ENCODE measurements at regions not wholly inside any gene's neighbourhood (a gene's known extent, or its start where the extent isn't known, plus 50 kb on each side); places are given as distances from the start of the nearest gene placed in this dataset.

DNA sequence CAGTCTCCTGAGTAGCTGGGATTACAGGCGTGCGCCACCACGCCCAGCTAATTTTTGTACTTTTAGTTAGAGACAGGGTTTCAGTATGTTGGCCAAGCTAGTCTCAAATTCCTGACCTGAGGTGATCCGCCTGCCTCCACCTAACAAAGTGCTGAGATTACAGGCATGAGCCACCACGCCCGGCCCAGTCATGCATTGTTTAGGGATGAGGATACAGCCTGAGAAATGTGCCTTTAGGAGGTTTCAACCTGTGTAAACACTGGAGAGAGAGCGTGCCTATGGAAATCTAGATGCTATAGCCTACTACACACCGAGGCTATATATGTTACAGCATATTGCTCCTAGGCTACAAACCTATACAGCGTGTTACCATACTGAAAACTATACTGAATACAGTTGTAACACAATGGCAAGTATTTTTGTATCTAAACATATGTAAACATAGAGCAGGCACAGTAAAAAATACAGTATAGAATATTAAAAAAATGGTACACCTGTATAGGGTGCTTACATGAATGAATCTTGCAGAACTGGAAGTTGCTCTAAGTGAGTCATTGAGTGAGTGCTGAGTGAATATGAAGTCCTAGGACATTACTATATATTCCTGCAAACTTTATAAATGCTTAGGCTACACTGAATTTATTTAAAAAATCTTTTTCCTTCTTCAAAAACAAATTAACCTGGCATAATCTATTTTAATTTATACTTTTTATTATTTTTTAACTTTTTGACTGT is 588.2 kb upstream of the ADGRL3 start:
- CTCF ChIA-PET = no interaction called here
- H3K27me3 Mint-ChIP-seq = peaks cover 0 to 3% of the 10 kb centered on the region in 2 donors
- H3K27ac Mint-ChIP-seq = no peak overlapping the region
- H3K36me3 ChIP-seq (ENCODE audit: insufficient read depth, low read length) = no peaks in the 10 kb centered on the region
- DNase-seq = no peak
- H3K27me3 ChIP-seq (ENCODE audit: insufficient read depth, low read length, poor library complexity, severe bottlenecking) = no peaks in the 10 kb centered on the region
- no peak overlapping the region for H3K27ac ChIP-seq (ENCODE audit: low read depth, low read length)
- POLR2A ChIA-PET = no interaction called here
- no peaks in the 10 kb centered on the region for H3K4me1 Mint-ChIP-seq
- no peaks in the 10 kb centered on the region for H3K9me3 ChIP-seq (ENCODE audit: low read length)
- no peak overlapping the region for H3K4me3 Mint-ChIP-seq
- H3K4me1 ChIP-seq (ENCODE audit: insufficient read depth, low read length) = no peaks in the 10 kb centered on the region
- no peak overlapping the region for H3K4me3 ChIP-seq (ENCODE audit: low read length)
- H3K36me3 Mint-ChIP-seq = no peaks in the 10 kb centered on the region
- peaks cover 14 to 37% (median 23%) of the 10 kb centered on the region in 5 donors for H3K9me3 Mint-ChIP-seq

DNA sequence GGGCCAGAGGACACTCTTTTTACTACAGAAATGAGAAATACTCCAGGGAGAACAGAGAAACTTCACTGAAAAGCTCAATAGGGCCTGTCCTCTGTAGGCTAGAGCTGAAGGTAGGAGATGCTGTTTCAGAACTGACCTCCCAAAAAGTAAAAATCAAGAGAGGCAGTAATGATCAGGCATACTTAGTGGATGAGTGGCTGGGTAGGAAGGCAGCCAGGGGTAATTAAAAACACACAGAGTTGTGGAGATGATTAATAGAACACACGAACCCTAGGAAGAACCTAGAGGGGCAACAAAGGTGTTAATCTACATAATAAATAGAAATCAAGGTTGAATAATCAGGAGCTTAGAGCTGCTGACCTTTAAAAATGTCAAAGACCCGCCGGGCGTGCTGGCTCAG is 582.4 kb upstream of the ADGRL3 start:
- Mint-ChIP-seq H3K4me3 (no peak overlapping the region), H3K36me3 (no peaks in the 10 kb centered on the region), H3K4me1 (no peaks in the 10 kb centered on the region), H3K27ac (no peak overlapping the region), H3K9me3 (peaks cover 14 to 49% (median 25%) of the 10 kb centered on the region in 5 donors), H3K27me3 (peaks cover 0 to 2% of the 10 kb centered on the region in 2 donors)
- Histone ChIP-seq H3K9me3 (ENCODE audit: low read length) (no peaks in the 10 kb centered on the region), H3K27me3 (ENCODE audit: insufficient read depth, low read length, poor library complexity, severe bottlenecking) (no peaks in the 10 kb centered on the region), H3K27ac (ENCODE audit: low read depth, low read length) (no peak overlapping the region), H3K36me3 (ENCODE audit: insufficient read depth, low read length) (no peaks in the 10 kb centered on the region), H3K4me3 (ENCODE audit: low read length) (no peak overlapping the region), H3K4me1 (ENCODE audit: insufficient read depth, low read length) (no peaks in the 10 kb centered on the region)
- ChIA-PET POLR2A (no interaction called here), CTCF (no interaction called here)
- no peak for DNase-seq

DNA sequence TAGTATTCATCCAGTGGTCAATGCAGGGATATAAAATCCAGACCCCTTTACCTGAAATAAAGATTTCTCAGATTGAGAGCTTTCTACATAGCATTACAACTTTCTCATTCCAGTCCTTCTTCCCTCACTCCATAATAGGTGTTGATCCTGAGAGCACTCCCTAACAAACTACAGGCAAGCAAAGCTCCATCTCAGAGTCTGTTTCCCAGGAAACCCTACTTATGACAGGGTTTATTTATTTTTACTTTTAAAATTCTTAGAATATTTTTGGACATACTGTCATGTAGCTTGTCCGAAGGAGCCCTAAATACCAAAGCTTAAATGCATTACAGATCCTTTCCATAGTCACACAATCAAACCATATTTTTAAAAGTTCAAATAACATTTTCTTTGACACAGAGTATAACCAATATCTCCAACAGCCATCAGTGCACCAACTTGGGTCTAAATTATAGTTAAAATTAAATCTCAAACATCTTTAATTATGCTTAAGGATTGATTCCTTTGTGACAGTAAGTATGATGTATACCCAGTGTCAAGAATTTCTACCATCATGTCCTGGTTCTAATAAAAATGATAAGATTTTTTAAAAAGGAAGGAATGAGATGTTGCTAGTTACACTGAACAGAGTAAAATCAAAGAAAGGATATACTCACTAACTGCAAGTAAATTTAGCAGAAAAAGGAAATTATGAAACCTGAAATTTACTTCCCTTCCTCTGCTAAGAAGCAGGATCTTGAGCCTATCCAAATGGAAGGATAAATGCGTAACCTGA is 580.4 kb upstream of the ADGRL3 start:
- no peak overlapping the region for H3K4me3 ChIP-seq (ENCODE audit: low read length)
- no peak for DNase-seq
- Mint-ChIP-seq H3K4me3 (no peak overlapping the region), H3K9me3 (peaks cover 9 to 43% (median 21%) of the 10 kb centered on the region in 5 donors), H3K4me1 (no peaks in the 10 kb centered on the region), H3K27ac (no peak overlapping the region), H3K36me3 (no peaks in the 10 kb centered on the region), H3K27me3 (no peaks in the 10 kb centered on the region)
- H3K27ac ChIP-seq (ENCODE audit: low read depth, low read length) = no peak overlapping the region
- H3K27me3 ChIP-seq (ENCODE audit: insufficient read depth, low read length, poor library complexity, severe bottlenecking) = no peaks in the 10 kb centered on the region
- no peaks in the 10 kb centered on the region for H3K36me3 ChIP-seq (ENCODE audit: insufficient read depth, low read length)
- CTCF ChIA-PET = no interaction called here
- H3K4me1 ChIP-seq (ENCODE audit: insufficient read depth, low read length) = no peaks in the 10 kb centered on the region
- no peaks in the 10 kb centered on the region for H3K9me3 ChIP-seq (ENCODE audit: low read length)
- POLR2A ChIA-PET = no interaction called here

DNA sequence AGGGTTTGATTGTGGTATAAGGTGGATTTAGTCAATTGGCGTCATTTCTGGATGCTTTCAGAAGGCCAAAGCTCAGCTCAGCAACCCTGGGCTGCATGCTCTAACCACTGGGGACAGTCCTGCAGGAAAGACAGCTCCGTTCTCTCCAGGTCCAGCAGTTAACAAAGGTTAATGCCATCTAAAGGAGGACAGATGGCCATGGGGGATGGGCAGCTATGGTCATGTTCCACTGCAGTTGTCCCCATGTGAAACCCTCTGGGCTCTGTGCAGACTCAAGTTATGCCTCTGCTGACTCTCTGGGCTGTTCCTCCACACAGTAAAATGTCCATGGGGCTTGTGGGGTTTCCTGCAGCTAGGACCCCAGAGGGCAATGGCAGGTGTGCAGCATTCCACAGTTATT is 562.1 kb upstream of the ADGRL3 start:
- ChIA-PET POLR2A (no interaction called here), CTCF (no interaction called here)
- no peaks in the 10 kb centered on the region for H3K9me3 ChIP-seq (ENCODE audit: low read length)
- H3K4me3 Mint-ChIP-seq = no peak overlapping the region
- no peaks in the 10 kb centered on the region for H3K4me1 ChIP-seq (ENCODE audit: insufficient read depth, low read length)
- no peak overlapping the region for H3K4me3 ChIP-seq (ENCODE audit: low read length)
- H3K36me3 Mint-ChIP-seq = no peaks in the 10 kb centered on the region
- no peaks in the 10 kb centered on the region for H3K27me3 ChIP-seq (ENCODE audit: insufficient read depth, low read length, poor library complexity, severe bottlenecking)
- no peaks in the 10 kb centered on the region for H3K27me3 Mint-ChIP-seq
- peaks cover 19 to 42% (median 21%) of the 10 kb centered on the region in 5 donors for H3K9me3 Mint-ChIP-seq
- H3K27ac Mint-ChIP-seq = no peak overlapping the region
- no peaks in the 10 kb centered on the region for H3K36me3 ChIP-seq (ENCODE audit: insufficient read depth, low read length)
- no peak overlapping the region for H3K27ac ChIP-seq (ENCODE audit: low read depth, low read length)
- no peak for DNase-seq
- no peaks in the 10 kb centered on the region for H3K4me1 Mint-ChIP-seq

DNA sequence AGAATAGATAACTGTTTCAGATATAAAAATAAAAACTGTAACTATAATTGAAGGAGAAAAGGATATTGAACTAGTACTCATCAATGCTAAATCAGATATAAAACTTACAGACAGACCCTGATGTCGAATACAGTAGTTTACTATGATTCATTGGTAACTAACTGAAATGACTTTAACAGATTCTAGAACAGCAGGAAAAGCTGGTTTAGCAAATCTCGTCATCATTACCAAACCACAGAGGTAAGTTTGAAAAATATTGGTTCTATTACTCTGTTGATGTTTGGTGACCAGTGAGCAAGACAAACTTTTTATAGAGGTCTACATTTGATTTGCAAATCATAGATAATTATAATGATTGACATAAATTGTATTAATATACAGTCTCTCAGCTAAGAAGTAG is 551.4 kb upstream of the ADGRL3 start:
- Histone ChIP-seq H3K27me3 (ENCODE audit: insufficient read depth, low read length, poor library complexity, severe bottlenecking) (no peaks in the 10 kb centered on the region), H3K4me3 (ENCODE audit: low read length) (no peak overlapping the region), H3K27ac (ENCODE audit: low read depth, low read length) (no peak overlapping the region), H3K4me1 (ENCODE audit: insufficient read depth, low read length) (no peaks in the 10 kb centered on the region), H3K9me3 (ENCODE audit: low read length) (no peaks in the 10 kb centered on the region), H3K36me3 (ENCODE audit: insufficient read depth, low read length) (no peaks in the 10 kb centered on the region)
- DNase-seq = no peak
- CTCF ChIA-PET = no interaction called here
- POLR2A ChIA-PET = no interaction called here
- Mint-ChIP-seq H3K27me3 (no peaks in the 10 kb centered on the region), H3K9me3 (peaks cover 0 to 26% (median 14%) of the 10 kb centered on the region in 5 donors), H3K27ac (no peak overlapping the region), H3K4me3 (no peak overlapping the region), H3K36me3 (no peaks in the 10 kb centered on the region), H3K4me1 (no peaks in the 10 kb centered on the region)

DNA sequence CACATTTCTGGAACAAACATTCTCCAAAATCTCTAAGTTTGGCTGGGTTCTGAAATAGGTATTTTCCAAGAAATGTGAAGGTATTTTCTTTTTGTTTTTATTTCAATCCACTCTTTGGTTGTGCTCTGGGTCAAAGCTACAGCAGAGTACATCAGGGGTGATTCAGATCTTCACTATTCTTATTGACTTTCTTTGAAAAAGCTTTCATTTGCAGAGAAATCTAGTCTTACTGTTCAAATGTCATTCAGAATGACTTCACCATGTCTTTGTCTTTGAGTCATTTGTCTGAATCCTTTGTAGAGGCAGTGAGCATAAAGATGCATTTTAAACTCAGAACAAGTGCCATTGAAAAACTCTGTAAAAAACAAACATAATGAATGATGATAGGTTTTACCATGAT is 547.2 kb upstream of the ADGRL3 start:
- H3K27ac Mint-ChIP-seq = no peak overlapping the region
- no peaks in the 10 kb centered on the region for H3K36me3 ChIP-seq (ENCODE audit: insufficient read depth, low read length)
- H3K27ac ChIP-seq (ENCODE audit: low read depth, low read length) = no peak overlapping the region
- H3K4me3 Mint-ChIP-seq = no peak overlapping the region
- no peak overlapping the region for H3K4me3 ChIP-seq (ENCODE audit: low read length)
- H3K4me1 Mint-ChIP-seq = no peaks in the 10 kb centered on the region
- H3K27me3 ChIP-seq (ENCODE audit: insufficient read depth, low read length, poor library complexity, severe bottlenecking) = no peaks in the 10 kb centered on the region
- CTCF ChIA-PET = no interaction called here
- peaks cover 8 to 36% (median 16%) of the 10 kb centered on the region in 5 donors for H3K9me3 Mint-ChIP-seq
- POLR2A ChIA-PET = no interaction called here
- no peaks in the 10 kb centered on the region for H3K27me3 Mint-ChIP-seq
- no peaks in the 10 kb centered on the region for H3K9me3 ChIP-seq (ENCODE audit: low read length)
- no peaks in the 10 kb centered on the region for H3K4me1 ChIP-seq (ENCODE audit: insufficient read depth, low read length)
- no peak for DNase-seq
- H3K36me3 Mint-ChIP-seq = no peaks in the 10 kb centered on the region

DNA sequence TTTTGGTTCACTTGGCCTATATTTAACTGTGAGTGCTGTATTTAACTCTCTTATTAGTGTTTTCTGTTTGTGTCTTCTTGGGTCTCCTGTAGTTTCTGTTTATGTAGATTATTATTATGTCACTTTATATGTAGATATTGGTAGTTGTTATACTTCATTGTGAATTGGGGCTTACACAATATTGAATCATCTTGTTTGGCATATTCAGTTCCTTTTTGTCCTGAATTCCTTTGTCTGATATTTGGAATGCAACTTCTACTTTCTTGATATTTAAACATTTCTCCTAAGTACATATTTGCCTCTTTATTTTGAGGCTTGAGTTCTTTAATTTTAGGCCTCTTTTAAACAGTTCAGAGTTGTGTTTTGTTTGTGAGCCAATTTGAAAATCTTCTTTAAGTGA is 544.8 kb upstream of the ADGRL3 start:
- no peaks in the 10 kb centered on the region for H3K36me3 Mint-ChIP-seq
- Histone ChIP-seq H3K27ac (ENCODE audit: low read depth, low read length) (no peak overlapping the region), H3K4me3 (ENCODE audit: low read length) (no peak overlapping the region), H3K27me3 (ENCODE audit: insufficient read depth, low read length, poor library complexity, severe bottlenecking) (no peaks in the 10 kb centered on the region), H3K4me1 (ENCODE audit: insufficient read depth, low read length) (no peaks in the 10 kb centered on the region), H3K36me3 (ENCODE audit: insufficient read depth, low read length) (no peaks in the 10 kb centered on the region), H3K9me3 (ENCODE audit: low read length) (no peaks in the 10 kb centered on the region)
- no peak overlapping the region for H3K27ac Mint-ChIP-seq
- no peak for DNase-seq
- ChIA-PET POLR2A (no interaction called here), CTCF (no interaction called here)
- no peaks in the 10 kb centered on the region for H3K27me3 Mint-ChIP-seq
- no peak overlapping the region for H3K4me3 Mint-ChIP-seq
- H3K9me3 Mint-ChIP-seq = peaks cover 11 to 23% (median 20%) of the 10 kb centered on the region in 5 donors
- no peaks in the 10 kb centered on the region for H3K4me1 Mint-ChIP-seq

DNA sequence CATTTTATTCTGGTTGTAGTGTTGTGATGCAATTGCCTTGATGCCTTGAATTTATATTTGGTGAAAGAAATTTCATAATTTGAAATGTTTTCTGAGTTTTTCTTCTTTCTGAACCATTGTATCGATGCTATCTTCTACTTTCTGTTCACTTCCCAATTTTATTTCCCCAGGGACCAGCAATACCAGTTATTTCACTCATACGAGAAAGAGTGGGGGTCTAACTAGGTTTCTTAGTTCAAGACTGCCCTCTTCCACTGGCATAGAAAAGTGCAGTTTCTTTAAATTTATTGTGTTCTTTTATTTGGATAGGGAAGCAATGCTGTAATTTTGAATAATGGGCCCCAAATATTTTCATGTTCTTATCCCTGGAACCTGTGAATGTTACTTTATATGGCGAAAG is 544.0 kb upstream of the ADGRL3 start:
- CTCF ChIA-PET = no interaction called here
- POLR2A ChIA-PET = no interaction called here

More for the DNA sequence above, 544.0 kb upstream of the ADGRL3 start:
- Mint-ChIP-seq H3K36me3 (no peaks in the 10 kb centered on the region), H3K27me3 (no peaks in the 10 kb centered on the region), H3K4me1 (no peaks in the 10 kb centered on the region), H3K4me3 (no peak overlapping the region), H3K9me3 (peaks cover 11 to 25% (median 20%) of the 10 kb centered on the region in 5 donors), H3K27ac (no peak overlapping the region)
- no peak for DNase-seq
- Histone ChIP-seq H3K4me3 (ENCODE audit: low read length) (no peak overlapping the region), H3K36me3 (ENCODE audit: insufficient read depth, low read length) (no peaks in the 10 kb centered on the region), H3K27me3 (ENCODE audit: insufficient read depth, low read length, poor library complexity, severe bottlenecking) (no peaks in the 10 kb centered on the region), H3K27ac (ENCODE audit: low read depth, low read length) (no peak overlapping the region), H3K9me3 (ENCODE audit: low read length) (no peaks in the 10 kb centered on the region), H3K4me1 (ENCODE audit: insufficient read depth, low read length) (no peaks in the 10 kb centered on the region)

Data from CD8-positive, alpha-beta memory T cell (primary cell).